Chondrocyte (in vitro differentiated cells): ENCODE measurements at regions not wholly inside any gene's neighbourhood (a gene's known extent, or its start where the extent isn't known, plus 50 kb on each side); places are given as distances from the start of the nearest gene placed in this dataset.

Experiments used
- DNase-seq: peaks from one replicate; pipeline ENCODE4 v3.0.0; 2021; ENCODE audit warnings: mixed read lengths, low spot score
- H3K27ac Mint-ChIP-seq: one replicate; pipeline ENCODE4 v1.8.0; 2021; ENCODE audit warnings: mild to moderate bottlenecking, moderate library complexity, mixed read lengths; ENCODE audit not compliant: unreplicated experiment
- H3K27me3 Mint-ChIP-seq: 2 replicates; pipeline ENCODE4 v1.8.0; 2021; ENCODE audit warnings: low read depth, mixed read lengths
- H3K36me3 Mint-ChIP-seq: 2 replicates; pipeline ENCODE4 v1.8.0; 2021; ENCODE audit warnings: low read depth, mixed read lengths
- H3K4me1 Mint-ChIP-seq: 2 replicates; pipeline ENCODE4 v1.8.0; 2021; ENCODE audit warnings: low read depth, mild to moderate bottlenecking, mixed read lengths
- H3K4me3 Mint-ChIP-seq: one replicate; pipeline ENCODE4 v1.8.0; 2021; ENCODE audit warnings: mild to moderate bottlenecking, moderate library complexity, mixed read lengths; ENCODE audit not compliant: unreplicated experiment
- H3K9me3 Mint-ChIP-seq: 2 replicates; pipeline ENCODE4 v1.8.0; 2021; ENCODE audit warnings: low read depth, mixed read lengths
- TF ChIP-seq, protein P1 (sequence below): fragments of 200-600 bp; sonication (generic); IDR thresholded peaks from 2 replicates; pipeline ENCODE4 v1.5.0; 2021; ENCODE audit warnings: antibody characterized with exemption, mild to moderate bottlenecking, moderate library complexity

GRCh38 chrX:10062980-10063379, 93.8 kb upstream of the CLCN4 start:
- TF ChIP-seq, protein P1, sequence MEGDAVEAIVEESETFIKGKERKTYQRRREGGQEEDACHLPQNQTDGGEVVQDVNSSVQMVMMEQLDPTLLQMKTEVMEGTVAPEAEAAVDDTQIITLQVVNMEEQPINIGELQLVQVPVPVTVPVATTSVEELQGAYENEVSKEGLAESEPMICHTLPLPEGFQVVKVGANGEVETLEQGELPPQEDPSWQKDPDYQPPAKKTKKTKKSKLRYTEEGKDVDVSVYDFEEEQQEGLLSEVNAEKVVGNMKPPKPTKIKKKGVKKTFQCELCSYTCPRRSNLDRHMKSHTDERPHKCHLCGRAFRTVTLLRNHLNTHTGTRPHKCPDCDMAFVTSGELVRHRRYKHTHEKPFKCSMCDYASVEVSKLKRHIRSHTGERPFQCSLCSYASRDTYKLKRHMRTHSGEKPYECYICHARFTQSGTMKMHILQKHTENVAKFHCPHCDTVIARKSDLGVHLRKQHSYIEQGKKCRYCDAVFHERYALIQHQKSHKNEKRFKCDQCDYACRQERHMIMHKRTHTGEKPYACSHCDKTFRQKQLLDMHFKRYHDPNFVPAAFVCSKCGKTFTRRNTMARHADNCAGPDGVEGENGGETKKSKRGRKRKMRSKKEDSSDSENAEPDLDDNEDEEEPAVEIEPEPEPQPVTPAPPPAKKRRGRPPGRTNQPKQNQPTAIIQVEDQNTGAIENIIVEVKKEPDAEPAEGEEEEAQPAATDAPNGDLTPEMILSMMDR = no peak
- peaks cover 12% of the 10 kb centered on the region for H3K36me3 Mint-ChIP-seq
- no peak overlapping the region for H3K27ac Mint-ChIP-seq
- H3K9me3 Mint-ChIP-seq = peaks cover 12% of the 10 kb centered on the region
- DNase-seq = no peak
- H3K27me3 Mint-ChIP-seq = no peaks in the 10 kb centered on the region
- no peak overlapping the region for H3K4me3 Mint-ChIP-seq
- H3K4me1 Mint-ChIP-seq = no peaks in the 10 kb centered on the region

- Mint-ChIP-seq H3K4me3 (no peak overlapping the region), H3K27me3 (no peaks in the 10 kb centered on the region), H3K9me3 (peaks cover 5% of the 10 kb centered on the region), H3K36me3 (peaks cover 14% of the 10 kb centered on the region), H3K27ac (no peak overlapping the region), H3K4me1 (no peaks in the 10 kb centered on the region)
- DNase-seq = no peak
- TF ChIP-seq, protein P1 = no peak
Measured at GRCh38 chrX:10064736-10065135, 92.0 kb upstream of the CLCN4 start.

DNA sequence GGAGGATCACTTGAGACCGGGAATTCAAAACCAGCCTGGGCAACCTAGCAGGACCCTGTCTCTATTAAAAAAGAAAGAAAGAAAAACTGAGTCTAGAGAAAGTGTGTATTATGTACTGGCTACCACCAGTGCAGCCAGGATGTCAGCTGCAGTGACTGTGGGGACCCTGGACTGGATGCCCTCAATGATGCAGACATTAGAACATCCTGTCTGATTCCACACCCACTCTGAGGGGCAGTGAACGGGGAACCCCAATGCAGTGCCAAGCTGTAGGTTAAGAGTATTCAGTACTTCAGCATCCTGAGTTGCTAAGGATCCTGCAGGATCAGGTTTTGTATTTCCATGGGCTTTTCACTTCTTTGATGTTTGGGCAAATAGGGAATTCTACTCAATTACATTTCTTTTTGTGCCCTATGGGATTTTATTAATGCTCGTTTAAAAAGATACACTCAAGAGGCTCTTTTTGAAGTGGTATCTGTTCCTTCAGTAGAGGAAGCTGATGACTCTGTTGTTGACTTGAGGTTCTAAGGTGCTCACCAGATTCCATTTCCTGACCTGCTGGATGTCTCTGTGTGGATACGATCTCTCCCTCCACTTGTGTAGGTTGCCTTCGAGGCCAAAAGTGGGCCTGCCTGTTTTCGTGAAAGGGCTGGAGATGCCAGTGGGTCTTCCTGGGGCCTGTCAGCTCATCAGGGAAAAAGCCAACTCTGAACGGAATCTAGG, 85.9 kb upstream of the CLCN4 start:
- Mint-ChIP-seq H3K4me1 (no peaks in the 10 kb centered on the region), H3K27ac (no peak overlapping the region), H3K4me3 (no peak overlapping the region), H3K36me3 (peaks cover 9% of the 10 kb centered on the region), H3K27me3 (no peaks in the 10 kb centered on the region), H3K9me3 (peaks cover 3% of the 10 kb centered on the region)
- DNase-seq = no peak
- TF ChIP-seq, protein P1 = no peak

DNA sequence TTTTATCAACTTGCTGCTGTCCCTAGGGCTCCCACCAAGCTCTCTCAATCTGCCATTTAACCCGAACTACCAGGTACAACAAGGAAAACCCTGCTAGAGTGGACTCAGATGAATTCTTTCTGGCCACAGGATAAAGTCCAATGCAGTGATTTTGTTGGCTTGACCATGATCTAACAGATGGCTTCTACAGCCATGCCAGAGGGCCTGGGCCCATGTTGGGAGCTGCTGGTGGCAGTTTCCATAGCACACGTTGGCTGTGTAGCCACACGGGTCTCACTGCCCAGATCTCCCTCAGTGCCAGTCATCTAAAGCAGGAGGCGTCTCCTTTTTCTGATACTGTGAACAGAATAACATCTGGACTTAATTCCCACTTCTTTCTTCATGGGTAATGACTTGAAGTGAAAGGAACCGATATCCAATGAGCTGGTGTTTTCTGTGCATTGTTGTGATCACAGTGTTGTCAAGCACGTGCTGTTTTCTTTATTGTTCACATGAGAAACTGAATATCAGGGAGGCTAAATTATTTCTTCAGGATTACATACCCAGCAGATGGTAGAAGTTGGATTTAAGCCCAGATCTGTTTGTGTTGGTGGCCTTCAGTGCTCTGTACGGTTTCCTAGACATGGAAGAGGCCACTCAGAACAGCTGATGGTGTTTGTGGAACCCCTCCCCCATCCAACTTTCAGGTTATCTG, 85.2 kb upstream of the CLCN4 start:
- no peak overlapping the region for H3K27ac Mint-ChIP-seq
- H3K9me3 Mint-ChIP-seq = peaks cover 3% of the 10 kb centered on the region
- no peaks in the 10 kb centered on the region for H3K27me3 Mint-ChIP-seq
- peaks cover 6% of the 10 kb centered on the region for H3K36me3 Mint-ChIP-seq
- H3K4me1 Mint-ChIP-seq = no peaks in the 10 kb centered on the region
- H3K4me3 Mint-ChIP-seq = no peak overlapping the region
- TF ChIP-seq, protein P1 = no peak
- DNase-seq = no peak

GRCh38 chrX:10072786-10073568, 83.8 kb upstream of the CLCN4 start:
- DNase-seq = no peak
- H3K27ac Mint-ChIP-seq = no peak overlapping the region
- H3K27me3 Mint-ChIP-seq = no peaks in the 10 kb centered on the region
- peaks cover 2% of the 10 kb centered on the region for H3K36me3 Mint-ChIP-seq
- H3K4me1 Mint-ChIP-seq = no peaks in the 10 kb centered on the region
- peaks cover 3% of the 10 kb centered on the region for H3K9me3 Mint-ChIP-seq
- no peak overlapping the region for H3K4me3 Mint-ChIP-seq
- TF ChIP-seq, protein P1 = no peak
